ENCODE measurements at regions not wholly inside any gene's neighbourhood (a gene's known extent, or its start where the extent isn't known, plus 50 kb on each side); places are given as distances from the start of the nearest gene placed in this dataset.

GRCh38 chr11:119886667-119887230 lies 157.7 kb upstream of the NECTIN1 start:
- no peak for TF ChIP-seq POLR2AphosphoS5 (IDR thresholded peaks at IDR 0.05; ENCODE audit: low read depth, low read length)
- TF ChIP-seq TAF1 (IDR thresholded peaks at IDR 0.05; ENCODE audit: borderline replicate concordance, low read depth, low read length), result no peak
- TF ChIP-seq POLR2A (IDR thresholded peaks at IDR 0.05; ENCODE audit: low read depth, low read length), result no peak
- DNase-seq (ENCODE audit: insufficient read length) (no peak), FAIRE-seq (no peak)

- TF ChIP-seq POLR2A (IDR thresholded peaks at IDR 0.05; ENCODE audit: low read depth, low read length) (no peak), TAF1 (IDR thresholded peaks at IDR 0.05; ENCODE audit: borderline replicate concordance, low read depth, low read length) (no peak), POLR2AphosphoS5 (IDR thresholded peaks at IDR 0.05; ENCODE audit: low read depth, low read length) (no peak)
- FAIRE-seq (no peak), DNase-seq (ENCODE audit: insufficient read length) (no peak)
These were observed 157.0 kb upstream of the NECTIN1 start for GRCh38 chr11:119885861-119886567.

GRCh38 chr11:119885067-119885466 lies 156.1 kb upstream of the NECTIN1 start:
- DNase-seq (ENCODE audit: insufficient read length) (no peak), FAIRE-seq (no peak)
- TF ChIP-seq POLR2AphosphoS5 (IDR thresholded peaks at IDR 0.05; ENCODE audit: low read depth, low read length) (no peak), POLR2A (IDR thresholded peaks at IDR 0.05; ENCODE audit: low read depth, low read length) (no peak), TAF1 (IDR thresholded peaks at IDR 0.05; ENCODE audit: borderline replicate concordance, low read depth, low read length) (no peak)

GRCh38 chr11:119882316-119882715 lies 153.3 kb upstream of the NECTIN1 start:
- FAIRE-seq (no peak), DNase-seq (ENCODE audit: insufficient read length) (no peak)
- TF ChIP-seq POLR2AphosphoS5 (IDR thresholded peaks at IDR 0.05; ENCODE audit: low read depth, low read length) (no peak), POLR2A (IDR thresholded peaks at IDR 0.05; ENCODE audit: low read depth, low read length) (no peak), TAF1 (IDR thresholded peaks at IDR 0.05; ENCODE audit: borderline replicate concordance, low read depth, low read length) (no peak)

- DNase-seq (ENCODE audit: insufficient read length), result no peak
- no peak for FAIRE-seq
- TF ChIP-seq TAF1 (IDR thresholded peaks at IDR 0.05; ENCODE audit: borderline replicate concordance, low read depth, low read length) (no peak), POLR2A (IDR thresholded peaks at IDR 0.05; ENCODE audit: low read depth, low read length) (no peak), POLR2AphosphoS5 (IDR thresholded peaks at IDR 0.05; ENCODE audit: low read depth, low read length) (no peak)
These were observed 151.9 kb upstream of the NECTIN1 start for GRCh38 chr11:119880873-119881272.

GRCh38 chr11:119880143-119880542 lies 151.1 kb upstream of the NECTIN1 start:
- no peak for DNase-seq (ENCODE audit: insufficient read length)
- TF ChIP-seq TAF1 (IDR thresholded peaks at IDR 0.05; ENCODE audit: borderline replicate concordance, low read depth, low read length) (no peak), POLR2AphosphoS5 (IDR thresholded peaks at IDR 0.05; ENCODE audit: low read depth, low read length) (no peak), POLR2A (IDR thresholded peaks at IDR 0.05; ENCODE audit: low read depth, low read length) (no peak)
- FAIRE-seq, result no peak

GRCh38 chr11:119878990-119879389 lies 150.0 kb upstream of the NECTIN1 start:
- FAIRE-seq (no peak), DNase-seq (ENCODE audit: insufficient read length) (no peak)
- TF ChIP-seq POLR2AphosphoS5 (IDR thresholded peaks at IDR 0.05; ENCODE audit: low read depth, low read length) (no peak), POLR2A (IDR thresholded peaks at IDR 0.05; ENCODE audit: low read depth, low read length) (no peak), TAF1 (IDR thresholded peaks at IDR 0.05; ENCODE audit: borderline replicate concordance, low read depth, low read length) (no peak)

GRCh38 chr11:119876841-119877240 lies 147.8 kb upstream of the NECTIN1 start:
- TF ChIP-seq POLR2A (IDR thresholded peaks at IDR 0.05; ENCODE audit: low read depth, low read length) (no peak), TAF1 (IDR thresholded peaks at IDR 0.05; ENCODE audit: borderline replicate concordance, low read depth, low read length) (no peak), POLR2AphosphoS5 (IDR thresholded peaks at IDR 0.05; ENCODE audit: low read depth, low read length) (no peak)
- no peak for FAIRE-seq
- DNase-seq (ENCODE audit: insufficient read length), result no peak

- DNase-seq (ENCODE audit: insufficient read length), result no peak
- no peak for TF ChIP-seq TAF1 (IDR thresholded peaks at IDR 0.05; ENCODE audit: borderline replicate concordance, low read depth, low read length)
- TF ChIP-seq POLR2A (IDR thresholded peaks at IDR 0.05; ENCODE audit: low read depth, low read length), result no peak
- no peak for TF ChIP-seq POLR2AphosphoS5 (IDR thresholded peaks at IDR 0.05; ENCODE audit: low read depth, low read length)
- FAIRE-seq, result no peak
These were observed 147.0 kb upstream of the NECTIN1 start for GRCh38 chr11:119875841-119876600.

GRCh38 chr11:119874660-119875238 lies 145.7 kb upstream of the NECTIN1 start:
- FAIRE-seq, result no peak
- TF ChIP-seq TAF1 (IDR thresholded peaks at IDR 0.05; ENCODE audit: borderline replicate concordance, low read depth, low read length), result no peak
- no peak for TF ChIP-seq POLR2AphosphoS5 (IDR thresholded peaks at IDR 0.05; ENCODE audit: low read depth, low read length)
- TF ChIP-seq POLR2A (IDR thresholded peaks at IDR 0.05; ENCODE audit: low read depth, low read length), result no peak
- DNase-seq (ENCODE audit: insufficient read length), result no peak

- FAIRE-seq, result no peak
- TF ChIP-seq POLR2A (IDR thresholded peaks at IDR 0.05; ENCODE audit: low read depth, low read length), result no peak
- no peak for TF ChIP-seq TAF1 (IDR thresholded peaks at IDR 0.05; ENCODE audit: borderline replicate concordance, low read depth, low read length)
- TF ChIP-seq POLR2AphosphoS5 (IDR thresholded peaks at IDR 0.05; ENCODE audit: low read depth, low read length), result no peak
- DNase-seq (ENCODE audit: insufficient read length), result no peak
These were observed 144.9 kb upstream of the NECTIN1 start for GRCh38 chr11:119873761-119874421.
